ENCODE measurements at regions not wholly inside any gene's neighbourhood (a gene's known extent, or its start where the extent isn't known, plus 50 kb on each side); places are given as distances from the start of the nearest gene placed in this dataset.
A peak's percentile ranks its signal among the peaks of the same experiment; 100 is the strongest.

DNA sequence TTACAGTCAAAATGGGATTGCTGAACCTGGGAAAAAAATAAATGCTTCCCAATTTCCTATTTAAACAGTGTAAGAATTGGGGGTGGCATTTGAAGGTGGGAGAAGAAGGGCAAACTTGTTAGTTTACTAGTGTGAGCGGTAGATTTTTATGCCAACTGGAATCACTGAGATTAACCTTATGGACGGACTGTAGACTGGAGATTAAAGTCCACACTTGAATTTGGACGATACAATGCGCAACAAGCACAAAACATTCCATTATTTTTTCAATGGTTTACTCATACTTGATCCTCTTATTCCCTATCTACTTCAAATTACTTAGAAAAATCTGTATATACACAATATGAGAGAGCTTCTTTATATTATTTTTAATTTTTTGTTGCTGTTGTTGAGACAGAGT is 269.6 kb upstream of the KLF14 start:
- Mint-ChIP-seq H3K27ac (no peak overlapping the region), H3K4me3 (no peak overlapping the region), H3K36me3 (ENCODE audit: low read depth) (peaks cover 42% of the 10 kb centered on the region), H3K27me3 (no peaks in the 10 kb centered on the region), H3K4me1 (peaks cover 27% of the 10 kb centered on the region), H3K9me3 (peaks cover 10% of the 10 kb centered on the region)
- no peak for DNase-seq
- intact Hi-C loops (cut with micrococcal nuclease) = no loop called here

GRCh38 chr7:131004371-131004770 is 270.4 kb upstream of the KLF14 start:
- H3K4me3 Mint-ChIP-seq = no peak overlapping the region
- H3K27ac Mint-ChIP-seq = no peak overlapping the region
- no peak for DNase-seq
- peaks cover 26% of the 10 kb centered on the region for H3K4me1 Mint-ChIP-seq
- intact Hi-C loops (cut with micrococcal nuclease) = no loop called here
- H3K9me3 Mint-ChIP-seq = peaks cover 10% of the 10 kb centered on the region
- H3K36me3 Mint-ChIP-seq (ENCODE audit: low read depth) = peaks cover 39% of the 10 kb centered on the region
- no peaks in the 10 kb centered on the region for H3K27me3 Mint-ChIP-seq

- intact Hi-C loops (cut with micrococcal nuclease) = loop anchor here (1.0 to 5.0 kb wide), 3 partner anchors 25 to 110 kb away; no protein-coding TSS in a partner anchor
- Mint-ChIP-seq H3K4me3 (peak overlapping the region; percentile 41), H3K27me3 (no peaks in the 10 kb centered on the region), H3K9me3 (peaks cover 5% of the 10 kb centered on the region), H3K36me3 (ENCODE audit: low read depth) (peaks cover 31% of the 10 kb centered on the region), H3K27ac (peak overlapping the region; percentile 86), H3K4me1 (peaks cover 54% of the 10 kb centered on the region)
- DNase-seq = peak; percentile 89
Observed at GRCh38 chr7:131007439-131008330, 273.7 kb upstream of the KLF14 start.

- peaks cover 24% of the 10 kb centered on the region for H3K36me3 Mint-ChIP-seq (ENCODE audit: low read depth)
- H3K4me3 Mint-ChIP-seq = peak overlapping the region; percentile 74
- no peaks in the 10 kb centered on the region for H3K9me3 Mint-ChIP-seq
- peaks cover 65% of the 10 kb centered on the region for H3K4me1 Mint-ChIP-seq
- no peaks in the 10 kb centered on the region for H3K27me3 Mint-ChIP-seq
- H3K27ac Mint-ChIP-seq = peak overlapping the region; percentile 97
- intact Hi-C loops (cut with micrococcal nuclease) = loop anchor here (1.0 to 5.0 kb wide), 2 partner anchors 33 to 48 kb away; no protein-coding TSS in a partner anchor
- DNase-seq = no peak
Observed at GRCh38 chr7:131008840-131009711, 275.1 kb upstream of the KLF14 start.

DNA sequence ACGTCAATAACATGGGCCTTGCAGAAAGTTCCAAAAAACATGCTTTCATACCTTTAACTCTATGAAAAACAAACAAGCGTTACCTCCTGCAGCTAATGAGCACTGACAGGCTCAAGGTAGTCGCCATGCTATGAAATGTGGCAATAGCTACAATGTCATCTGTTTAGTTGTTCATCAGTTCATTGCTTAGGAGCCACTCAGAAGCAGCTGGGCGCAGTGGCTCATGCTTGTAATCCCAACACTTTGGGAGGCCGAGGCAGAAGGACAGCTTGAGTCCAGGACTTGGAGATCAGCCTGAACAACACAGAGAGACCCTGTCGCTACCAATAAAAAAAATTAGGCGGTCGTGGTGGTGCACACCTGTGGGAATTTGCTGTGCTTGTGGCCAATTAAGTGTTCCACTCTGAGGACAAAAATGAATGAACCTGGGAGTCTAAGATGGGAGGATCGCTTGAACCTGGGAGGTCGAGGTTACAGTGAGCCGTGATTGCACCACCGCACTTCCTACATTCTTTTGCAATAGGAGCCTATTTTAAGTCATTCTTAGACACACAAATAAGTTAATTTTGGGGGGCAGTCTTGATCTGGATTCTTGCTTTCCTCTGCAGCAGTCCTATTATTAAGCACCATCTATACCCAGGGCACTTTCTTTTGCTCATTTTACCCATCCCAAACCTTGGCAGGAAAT is 276.2 kb upstream of the KLF14 start:
- H3K27ac Mint-ChIP-seq = peak overlapping the region; percentile 97
- H3K4me3 Mint-ChIP-seq = peak overlapping the region; percentile 74
- peaks cover 18% of the 10 kb centered on the region for H3K36me3 Mint-ChIP-seq (ENCODE audit: low read depth)
- intact Hi-C loops (cut with micrococcal nuclease) = loop anchor here (1.0 to 2.0 kb wide), 5 partner anchors 13 to 179 kb away; no protein-coding TSS in a partner anchor
- no peaks in the 10 kb centered on the region for H3K9me3 Mint-ChIP-seq
- no peaks in the 10 kb centered on the region for H3K27me3 Mint-ChIP-seq
- DNase-seq = no peak
- H3K4me1 Mint-ChIP-seq = peaks cover 61% of the 10 kb centered on the region

DNA sequence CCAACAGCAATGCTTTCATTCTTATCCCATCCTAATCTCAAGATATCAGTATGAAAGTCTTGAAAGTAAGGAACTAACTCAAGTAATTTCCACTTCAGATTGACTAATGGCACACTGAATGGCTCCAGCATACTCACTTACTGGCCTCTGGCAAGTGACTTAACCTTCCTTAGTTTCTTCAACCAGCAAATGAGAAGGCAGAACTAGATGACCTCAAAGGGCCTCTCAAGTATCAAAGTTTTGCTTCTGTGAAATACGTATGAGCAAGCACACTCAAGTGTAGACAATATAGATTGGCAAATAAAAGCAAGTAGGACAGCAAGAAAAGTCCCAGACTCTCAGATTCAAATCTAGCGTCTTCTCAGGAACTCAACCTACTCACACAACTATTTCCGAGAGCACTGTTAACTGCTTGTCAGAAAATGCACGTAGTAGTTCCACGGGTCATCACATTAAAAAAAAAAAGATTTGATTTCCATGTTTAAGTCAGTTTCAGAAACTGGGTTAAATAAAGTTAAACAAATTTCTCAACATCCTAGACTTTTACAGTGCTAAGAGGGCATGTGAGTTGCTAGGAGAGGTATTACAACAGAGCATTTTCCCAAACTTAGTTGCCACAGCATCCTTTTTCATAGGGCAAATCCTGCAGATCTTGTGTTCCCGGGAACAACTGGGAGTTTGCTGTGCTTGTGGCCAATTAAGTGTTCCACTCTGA is 276.9 kb upstream of the KLF14 start:
- DNase-seq = peak; percentile 78
- Mint-ChIP-seq H3K4me1 (peaks cover 67% of the 10 kb centered on the region), H3K27me3 (no peaks in the 10 kb centered on the region), H3K36me3 (ENCODE audit: low read depth) (peaks cover 12% of the 10 kb centered on the region), H3K9me3 (no peaks in the 10 kb centered on the region), H3K27ac (peak overlapping the region; percentile 97), H3K4me3 (peak overlapping the region; percentile 74)
- intact Hi-C loops (cut with micrococcal nuclease) = loop anchor here (1.0 to 2.0 kb wide), 6 partner anchors 14 to 178 kb away; no protein-coding TSS in a partner anchor

- Mint-ChIP-seq H3K4me3 (peak overlapping the region; percentile 74), H3K36me3 (ENCODE audit: low read depth) (peaks cover 12% of the 10 kb centered on the region), H3K9me3 (no peaks in the 10 kb centered on the region), H3K27ac (peak overlapping the region; percentile 97), H3K4me1 (peaks cover 68% of the 10 kb centered on the region), H3K27me3 (no peaks in the 10 kb centered on the region)
- intact Hi-C loops (cut with micrococcal nuclease) = loop anchor here (1.0 to 2.0 kb wide), 3 partner anchors 20 to 177 kb away; no protein-coding TSS in a partner anchor
- DNase-seq = peak; percentile 74
Observed at GRCh38 chr7:131011432-131011742, 277.4 kb upstream of the KLF14 start.

GRCh38 chr7:131011976-131012375 is 278.0 kb upstream of the KLF14 start:
- no peaks in the 10 kb centered on the region for H3K27me3 Mint-ChIP-seq
- intact Hi-C loops (cut with micrococcal nuclease) = loop anchor here (1.0 to 2.0 kb wide), 4 partner anchors 9 to 177 kb away; no protein-coding TSS in a partner anchor
- peak overlapping the region; percentile 74 for H3K4me3 Mint-ChIP-seq
- H3K4me1 Mint-ChIP-seq = peaks cover 65% of the 10 kb centered on the region
- peaks cover 12% of the 10 kb centered on the region for H3K36me3 Mint-ChIP-seq (ENCODE audit: low read depth)
- DNase-seq = peak; percentile 72
- H3K9me3 Mint-ChIP-seq = no peaks in the 10 kb centered on the region
- peak overlapping the region; percentile 97 for H3K27ac Mint-ChIP-seq

DNA sequence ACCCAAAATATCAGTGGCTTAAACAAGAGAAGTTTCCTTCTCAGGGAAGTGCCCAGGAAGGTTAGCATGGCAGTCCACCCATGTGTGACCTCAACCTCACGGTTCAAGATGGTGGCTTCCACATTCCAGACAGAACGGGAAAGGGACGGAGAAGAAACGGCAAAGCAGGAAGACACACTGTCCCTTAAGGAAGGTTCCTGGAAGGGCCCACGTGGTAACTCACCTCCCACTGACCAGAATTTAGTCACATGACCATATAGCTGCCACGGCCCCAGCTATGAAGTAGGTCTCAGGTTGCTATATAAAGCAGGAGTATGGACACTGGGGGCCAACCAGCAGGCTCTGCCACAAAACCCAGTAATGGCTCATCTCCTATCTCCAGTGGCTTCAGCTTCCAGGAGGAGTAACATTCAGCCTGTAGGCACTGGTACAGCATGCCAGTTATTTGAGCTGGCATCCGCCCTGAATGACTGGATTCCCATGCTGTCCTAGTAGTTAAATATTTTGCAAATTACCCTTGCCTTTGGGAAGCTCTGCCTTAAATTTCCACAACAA is 278.5 kb upstream of the KLF14 start:
- Mint-ChIP-seq H3K36me3 (ENCODE audit: low read depth) (peaks cover 11% of the 10 kb centered on the region), H3K4me1 (peaks cover 62% of the 10 kb centered on the region), H3K27ac (peak overlapping the region; percentile 97), H3K9me3 (no peaks in the 10 kb centered on the region), H3K4me3 (peak overlapping the region; percentile 74), H3K27me3 (no peaks in the 10 kb centered on the region)
- DNase-seq = no peak
- intact Hi-C loops (cut with micrococcal nuclease) = loop anchor here (1.0 kb wide), 1 partner anchor 9 kb away; no protein-coding TSS in a partner anchor

- Mint-ChIP-seq H3K27me3 (no peaks in the 10 kb centered on the region), H3K4me3 (no peak overlapping the region), H3K9me3 (peaks cover 5% of the 10 kb centered on the region), H3K27ac (peak overlapping the region; percentile 97), H3K4me1 (peaks cover 61% of the 10 kb centered on the region), H3K36me3 (ENCODE audit: low read depth) (peaks cover 19% of the 10 kb centered on the region)
- no peak for DNase-seq
- intact Hi-C loops (cut with micrococcal nuclease) = no loop called here
Observed at GRCh38 chr7:131013716-131014115, 279.7 kb upstream of the KLF14 start.

DNA sequence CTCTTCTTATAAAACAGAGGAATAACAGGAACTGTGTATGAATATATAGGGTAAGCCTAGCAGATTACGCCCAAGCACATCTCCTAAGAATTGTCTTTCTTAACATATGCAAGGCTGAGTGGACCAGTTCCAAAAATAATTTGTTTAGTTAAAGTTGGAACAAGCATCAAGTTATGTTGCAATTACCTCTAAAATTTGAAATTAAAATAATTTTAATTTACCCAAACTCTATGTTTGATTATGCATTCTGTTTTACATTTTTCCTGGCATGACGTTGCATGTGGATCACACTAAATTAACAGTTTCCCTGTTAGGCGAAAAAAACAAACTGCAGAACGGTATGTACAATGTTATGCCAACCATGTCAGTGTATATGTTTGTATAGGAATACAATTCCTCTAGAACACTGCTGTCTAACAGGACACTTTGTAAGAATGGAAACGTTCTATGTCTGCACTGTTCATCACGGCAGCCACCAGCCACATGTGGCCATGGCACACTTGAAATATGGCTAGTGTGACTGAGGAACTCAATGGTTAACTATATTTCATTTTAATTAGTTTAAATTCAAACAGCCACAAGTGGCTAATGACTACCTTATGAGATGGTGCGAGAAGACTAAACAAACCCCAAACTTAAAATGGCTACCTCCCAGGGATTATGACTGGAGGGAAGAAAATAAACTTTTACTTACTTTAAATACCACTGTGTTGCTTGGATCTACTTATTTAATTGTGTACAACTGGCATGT is 281.1 kb upstream of the KLF14 start:
- intact Hi-C loops (cut with micrococcal nuclease) = no loop called here
- Mint-ChIP-seq H3K4me3 (no peak overlapping the region), H3K27me3 (no peaks in the 10 kb centered on the region), H3K27ac (no peak overlapping the region), H3K4me1 (peaks cover 52% of the 10 kb centered on the region), H3K36me3 (ENCODE audit: low read depth) (peaks cover 19% of the 10 kb centered on the region), H3K9me3 (peaks cover 5% of the 10 kb centered on the region)
- no peak for DNase-seq

DNA sequence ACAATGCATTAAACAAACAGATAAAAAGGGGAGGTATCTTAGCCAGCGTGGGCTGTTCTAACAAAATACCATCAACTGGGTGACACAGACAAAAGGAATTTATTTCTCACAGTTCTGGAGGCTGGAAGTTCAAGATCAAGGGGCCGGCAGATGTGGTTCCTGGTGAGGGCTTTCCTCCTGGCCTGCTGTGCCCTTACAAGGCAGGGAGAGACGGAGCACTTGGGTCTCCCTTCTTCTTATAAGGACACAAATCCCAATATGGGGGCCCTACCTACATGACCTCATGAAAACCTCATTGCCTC is 281.6 kb upstream of the KLF14 start:
- H3K27ac Mint-ChIP-seq = no peak overlapping the region
- no peak for DNase-seq
- H3K27me3 Mint-ChIP-seq = no peaks in the 10 kb centered on the region
- no peak overlapping the region for H3K4me3 Mint-ChIP-seq
- H3K9me3 Mint-ChIP-seq = peaks cover 5% of the 10 kb centered on the region
- H3K4me1 Mint-ChIP-seq = peaks cover 51% of the 10 kb centered on the region
- peaks cover 21% of the 10 kb centered on the region for H3K36me3 Mint-ChIP-seq (ENCODE audit: low read depth)
- intact Hi-C loops (cut with micrococcal nuclease) = no loop called here

Data from activated CD4-positive, alpha-beta T cell treated with anti-CD3 and anti-CD28 coated beads, Interleukin-2, amount 10 ng/mL, durations not matched to agents 24 days and 14 days (primary cell).